ENCODE measurements at regions not wholly inside any gene's neighbourhood (a gene's known extent, or its start where the extent isn't known, plus 50 kb on each side); places are given as distances from the start of the nearest gene placed in this dataset.

GRCh38 chr5:3142261-3143027 lies 391.0 kb upstream of the IRX2 start:
- H3K27me3 ChIP-seq (ENCODE audit: insufficient read depth, low read length, poor library complexity): no peaks in the 10 kb centered on the region
- H3K4me2 ChIP-seq (ENCODE audit: insufficient read depth, low read length): no peak overlapping the region
- DNase-seq (no peak), ATAC-seq (ENCODE audit: insufficient read depth, low read depth) (no peak)
- no peaks in the 10 kb centered on the region for H3K36me3 ChIP-seq (ENCODE audit: insufficient read depth, low read length)
- no peaks in the 10 kb centered on the region for H3K79me2 ChIP-seq (ENCODE audit: insufficient read depth, low read length)
- no peaks in the 10 kb centered on the region for H3K9me3 ChIP-seq (ENCODE audit: insufficient read depth, low read length, severe bottlenecking)
- H3K9ac ChIP-seq (ENCODE audit: low read depth, low read length): no peak overlapping the region
- no peak overlapping the region for H3K4me3 ChIP-seq (ENCODE audit: low read depth in 1 of 2, low read length in 2 of 2)
- no peak overlapping the region for H3K27ac ChIP-seq (ENCODE audit: low read length)
- TF ChIP-seq CTCF (IDR thresholded peaks at IDR 0.05; ENCODE audit: borderline replicate concordance, extremely low read depth, low read length, poor library complexity, severe bottlenecking) (no peak), EZH2 (IDR thresholded peaks at IDR 0.05; ENCODE audit: borderline replicate concordance, low read depth, low read length, severe bottlenecking) (no peak)
- H4K20me1 ChIP-seq (ENCODE audit: insufficient read depth, low read length): no peaks in the 10 kb centered on the region
- no peaks in the 10 kb centered on the region for H3K4me1 ChIP-seq (ENCODE audit: insufficient read depth, low read length)
- H2AFZ ChIP-seq (ENCODE audit: low read depth, low read length): no peak overlapping the region

DNA sequence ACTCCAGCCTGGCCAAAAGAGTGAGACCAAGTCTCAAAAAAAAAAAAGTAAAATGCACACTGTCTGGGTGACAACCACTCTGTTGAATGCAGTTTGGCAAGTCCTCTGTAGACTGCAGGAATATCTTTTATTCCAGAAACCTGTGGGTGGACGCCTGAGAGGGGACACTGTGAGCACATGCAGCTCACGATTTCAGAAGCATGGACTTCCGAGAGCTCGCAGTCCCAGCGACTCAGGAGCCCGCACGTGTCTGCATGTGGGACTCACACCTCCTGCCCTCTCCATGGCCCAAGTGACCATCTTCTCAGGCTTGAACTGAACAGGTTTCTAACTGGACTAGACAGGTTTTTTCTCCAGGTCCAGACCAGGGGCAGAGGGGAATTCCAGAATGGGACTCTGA lies 388.6 kb upstream of the IRX2 start:
- Histone ChIP-seq H3K27ac (ENCODE audit: low read length) (no peak overlapping the region), H3K4me2 (ENCODE audit: insufficient read depth, low read length) (no peak overlapping the region), H3K9me3 (ENCODE audit: insufficient read depth, low read length, severe bottlenecking) (no peaks in the 10 kb centered on the region), H4K20me1 (ENCODE audit: insufficient read depth, low read length) (no peaks in the 10 kb centered on the region), H2AFZ (ENCODE audit: low read depth, low read length) (no peak overlapping the region), H3K4me3 (ENCODE audit: low read depth in 1 of 2, low read length in 2 of 2) (no peak overlapping the region), H3K27me3 (ENCODE audit: insufficient read depth, low read length, poor library complexity) (no peaks in the 10 kb centered on the region), H3K36me3 (ENCODE audit: insufficient read depth, low read length) (no peaks in the 10 kb centered on the region), H3K9ac (ENCODE audit: low read depth, low read length) (no peak overlapping the region), H3K79me2 (ENCODE audit: insufficient read depth, low read length) (no peaks in the 10 kb centered on the region), H3K4me1 (ENCODE audit: insufficient read depth, low read length) (no peaks in the 10 kb centered on the region)
- ATAC-seq (ENCODE audit: insufficient read depth, low read depth) (no peak), DNase-seq (no peak)
- TF ChIP-seq EZH2 (IDR thresholded peaks at IDR 0.05; ENCODE audit: borderline replicate concordance, low read depth, low read length, severe bottlenecking) (no peak), CTCF (IDR thresholded peaks at IDR 0.05; ENCODE audit: borderline replicate concordance, extremely low read depth, low read length, poor library complexity, severe bottlenecking) (no peak)

GRCh38 chr5:3139499-3139931 lies 388.0 kb upstream of the IRX2 start:
- Histone ChIP-seq H3K36me3 (ENCODE audit: insufficient read depth, low read length) (no peaks in the 10 kb centered on the region), H4K20me1 (ENCODE audit: insufficient read depth, low read length) (no peaks in the 10 kb centered on the region), H3K79me2 (ENCODE audit: insufficient read depth, low read length) (no peaks in the 10 kb centered on the region), H3K9ac (ENCODE audit: low read depth, low read length) (no peak overlapping the region), H3K4me3 (ENCODE audit: low read depth in 1 of 2, low read length in 2 of 2) (no peak overlapping the region), H2AFZ (ENCODE audit: low read depth, low read length) (no peak overlapping the region), H3K9me3 (ENCODE audit: insufficient read depth, low read length, severe bottlenecking) (no peaks in the 10 kb centered on the region), H3K4me1 (ENCODE audit: insufficient read depth, low read length) (no peaks in the 10 kb centered on the region), H3K27me3 (ENCODE audit: insufficient read depth, low read length, poor library complexity) (no peaks in the 10 kb centered on the region), H3K27ac (ENCODE audit: low read length) (no peak overlapping the region), H3K4me2 (ENCODE audit: insufficient read depth, low read length) (no peak overlapping the region)
- peak; percentile 11 for TF ChIP-seq CTCF (IDR thresholded peaks at IDR 0.05; ENCODE audit: borderline replicate concordance, extremely low read depth, low read length, poor library complexity, severe bottlenecking)
- TF ChIP-seq EZH2 (IDR thresholded peaks at IDR 0.05; ENCODE audit: borderline replicate concordance, low read depth, low read length, severe bottlenecking): no peak
- ATAC-seq (ENCODE audit: insufficient read depth, low read depth) (no peak), DNase-seq (no peak)

Data from DND-41 (cell line).